KG1 (cell line): ENCODE measurements at regions not wholly inside any gene's neighbourhood (a gene's known extent, or its start where the extent isn't known, plus 50 kb on each side); places are given as distances from the start of the nearest gene placed in this dataset.
"Not testable (repeated sequence)": the region's sequence is repeated elsewhere in the genome, so short reads cannot be mapped to it uniquely, and the experiment has no call there.

Experiments used
- DNase-seq: peaks from one replicate; lab custom pipeline; 2025; lab: John Stamatoyannopoulos, UW

GRCh38 chr17:55909776-55910175, 158.9 kb downstream of the PCTP start:
- DNase-seq: no peak

GRCh38 chr17:55911186-55911585, 160.3 kb downstream of the PCTP start:
- DNase-seq: no peak

GRCh38 chr17:55925440-55925839, 174.6 kb downstream of the PCTP start:
- no peak for DNase-seq

- DNase-seq: no peak
These were observed 175.6 kb downstream of the PCTP start for GRCh38 chr17:55926276-55926990.

DNA sequence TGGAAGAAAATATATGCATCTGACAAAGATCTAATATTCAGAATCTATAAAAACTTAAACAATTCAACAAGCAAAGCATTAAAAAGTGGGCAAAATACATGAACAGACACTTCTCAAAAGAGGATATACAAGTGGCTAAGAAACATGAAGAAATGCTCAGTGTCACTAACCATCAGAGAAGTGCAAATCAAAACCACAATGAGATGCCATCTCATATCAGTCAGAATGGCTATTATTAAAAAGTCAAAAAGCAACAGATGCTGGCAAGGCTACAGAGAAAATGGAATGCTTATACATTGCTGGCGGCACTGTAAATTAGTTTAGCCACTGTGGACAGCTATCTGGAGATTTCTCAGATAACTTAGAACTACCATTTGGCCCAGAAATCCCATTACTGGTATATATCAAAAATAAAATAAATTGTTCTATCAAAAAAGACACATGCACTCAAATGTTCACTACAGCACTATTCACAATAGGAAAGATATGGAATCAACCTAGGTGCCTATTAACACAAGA, 179.5 kb downstream of the PCTP start:
- DNase-seq: no peak

DNA sequence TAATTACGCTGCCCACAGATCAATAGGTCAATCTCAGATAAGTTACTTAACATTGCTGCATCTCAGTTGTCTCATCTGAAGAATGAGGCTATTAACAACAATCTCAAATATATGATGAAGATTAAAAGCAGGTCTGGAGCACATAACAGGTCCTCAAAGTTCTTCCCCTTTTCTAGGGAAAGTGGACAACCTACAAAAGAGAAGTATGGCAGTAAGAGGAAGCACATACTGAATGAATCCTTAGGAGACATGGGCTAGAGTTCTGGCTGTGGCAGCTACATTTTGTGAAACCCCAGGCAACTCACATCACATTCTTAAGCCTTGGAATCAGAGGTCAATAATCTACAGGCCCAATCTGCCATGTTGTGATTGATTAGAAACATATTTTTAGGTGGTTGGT, 180.6 kb downstream of the PCTP start:
- peak; percentile 1 for DNase-seq

- DNase-seq: no peak
These were observed 182.1 kb downstream of the PCTP start for GRCh38 chr17:55932973-55933372.

- DNase-seq: not testable (repeated sequence)
These were observed 188.4 kb downstream of the PCTP start for GRCh38 chr17:55939181-55939810.

- DNase-seq: peak; percentile 12
These were observed 193.5 kb upstream of the ANKFN1 start for GRCh38 chr17:55959756-55960155.

DNA sequence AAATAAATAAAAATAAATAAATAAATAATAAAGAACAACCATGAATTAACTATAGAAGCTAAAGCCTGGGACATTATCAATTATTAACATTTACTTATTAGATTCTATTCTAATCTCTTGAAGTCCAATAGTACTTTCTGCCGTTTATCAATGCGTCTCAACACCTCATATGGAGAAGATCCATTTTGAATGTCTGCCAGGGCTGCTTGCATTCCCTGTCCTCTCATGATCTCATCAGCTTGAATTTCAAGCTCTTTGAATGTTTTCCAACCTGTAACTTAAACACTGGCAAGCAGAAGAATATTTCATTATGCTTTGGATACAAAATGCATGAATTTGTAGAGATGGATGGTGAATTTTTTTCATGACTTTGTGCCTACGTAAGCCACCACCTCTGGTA, 191.9 kb upstream of the ANKFN1 start:
- no peak for DNase-seq

GRCh38 chr17:55962951-55963401, 190.3 kb upstream of the ANKFN1 start:
- DNase-seq: no peak

DNA sequence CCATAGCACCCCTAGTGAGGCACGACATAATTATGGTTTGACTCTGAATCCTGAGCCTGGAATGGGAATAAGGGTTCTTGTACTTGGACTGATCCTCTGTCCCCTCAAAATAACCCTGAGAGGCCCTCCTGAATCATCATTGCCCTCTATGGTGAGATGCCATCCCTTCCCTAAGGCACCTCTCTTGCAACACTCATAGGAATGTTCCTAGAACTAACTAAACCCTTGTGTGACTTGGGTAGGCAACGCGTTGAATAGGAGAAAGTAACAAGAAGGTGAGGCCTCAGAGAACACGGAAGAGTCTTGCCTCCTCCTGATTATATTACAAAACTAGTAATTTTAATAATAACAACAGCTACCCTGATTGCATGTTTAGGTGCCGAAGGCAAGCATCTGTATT, 189.1 kb upstream of the ANKFN1 start:
- DNase-seq: no peak

DNA sequence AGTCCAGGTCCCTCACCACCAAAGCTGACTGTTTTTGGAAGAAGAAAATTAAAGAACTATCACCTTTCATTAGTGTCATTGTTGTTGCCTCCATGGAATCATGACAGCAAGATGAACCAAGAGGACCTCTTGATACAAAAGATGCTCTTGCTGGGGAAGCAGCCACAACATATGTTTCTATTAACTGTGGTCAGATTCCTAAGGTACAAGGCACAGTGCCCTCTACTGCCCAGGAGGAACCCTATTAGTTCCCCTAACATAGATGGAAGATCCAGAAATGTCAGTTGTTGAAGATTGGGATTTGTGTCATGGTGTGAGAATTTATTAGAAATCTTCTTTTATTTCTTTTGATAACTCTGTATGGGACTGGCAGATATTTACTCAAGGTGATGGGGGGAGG, 188.2 kb upstream of the ANKFN1 start:
- no peak for DNase-seq

DNA sequence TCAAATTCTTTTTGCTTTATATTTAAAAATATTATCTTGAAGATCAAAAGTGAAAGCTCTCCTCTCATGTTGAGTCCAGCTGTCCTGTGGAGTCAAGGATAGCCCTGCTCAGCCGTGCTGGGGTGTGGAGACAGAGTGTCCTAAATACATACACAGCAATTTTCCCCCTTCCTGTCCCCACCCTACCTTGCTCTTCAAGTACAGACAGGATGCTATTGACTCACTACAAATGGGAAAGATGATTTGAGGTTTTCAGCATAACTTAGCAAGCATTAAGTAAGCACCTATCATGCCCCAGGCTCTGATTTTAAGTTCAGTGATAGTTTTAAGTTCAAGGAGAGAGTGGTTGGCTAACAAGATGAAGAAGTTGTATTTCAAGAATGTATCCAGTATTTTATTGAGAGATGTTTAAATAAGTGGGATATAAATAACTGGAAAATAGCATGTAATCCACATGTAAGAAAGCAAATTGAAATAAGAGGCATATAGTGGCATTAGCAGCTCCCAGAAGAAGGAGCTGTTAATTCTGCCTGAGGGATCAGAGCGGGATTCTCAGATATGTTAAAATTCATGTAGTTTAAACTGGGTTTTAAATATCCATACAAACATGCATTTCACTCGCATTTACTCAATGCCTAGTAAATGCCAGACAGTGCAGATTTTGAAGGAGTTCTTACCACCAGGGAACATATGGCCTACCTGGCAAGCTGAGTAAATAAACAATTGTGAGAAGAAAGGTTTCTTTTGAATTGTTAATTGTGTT, 183.5 kb upstream of the ANKFN1 start:
- no peak for DNase-seq

DNA sequence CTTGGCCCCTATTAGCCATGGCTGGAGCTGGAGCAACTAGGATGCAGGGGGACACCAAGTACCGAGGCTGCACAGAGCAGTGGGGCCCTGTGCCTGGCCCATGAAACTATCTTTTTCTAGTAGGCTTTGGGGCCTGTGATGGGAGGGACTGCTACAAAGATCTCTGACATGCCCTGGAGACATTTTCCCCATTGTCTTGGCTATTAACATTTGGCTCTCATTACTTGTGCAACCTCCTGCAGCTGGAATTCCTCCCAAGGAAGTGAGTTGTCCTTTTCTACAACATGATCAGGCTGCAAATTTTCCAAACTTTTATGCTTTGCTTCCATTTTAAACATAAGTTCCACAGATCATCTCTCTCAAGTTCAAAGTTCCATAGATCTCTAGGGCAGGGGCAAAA, 174.7 kb upstream of the ANKFN1 start:
- DNase-seq: no peak

GRCh38 chr17:55983096-55983495, 170.2 kb upstream of the ANKFN1 start:
- no peak for DNase-seq

GRCh38 chr17:55986817-55987216, 166.5 kb upstream of the ANKFN1 start:
- DNase-seq: no peak

DNA sequence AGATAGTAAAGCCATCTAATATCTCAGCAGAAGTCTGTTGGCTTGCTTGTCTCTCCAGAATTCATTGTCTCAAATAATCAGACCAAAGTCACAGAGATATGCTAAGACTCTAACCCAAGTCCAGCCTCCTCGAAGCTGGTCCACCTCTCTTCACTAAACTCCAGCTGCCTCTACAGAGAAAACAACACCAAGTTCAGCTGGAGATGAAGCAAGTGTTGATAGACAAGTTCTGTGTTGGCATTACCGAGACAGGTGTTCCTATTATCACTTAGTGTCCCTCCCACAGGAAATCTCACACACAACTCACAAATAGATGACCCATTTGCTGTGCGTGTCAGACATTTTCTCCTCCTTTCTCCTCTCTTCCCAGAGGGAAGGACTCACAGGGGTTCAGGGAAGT, 164.4 kb upstream of the ANKFN1 start:
- no peak for DNase-seq

DNA sequence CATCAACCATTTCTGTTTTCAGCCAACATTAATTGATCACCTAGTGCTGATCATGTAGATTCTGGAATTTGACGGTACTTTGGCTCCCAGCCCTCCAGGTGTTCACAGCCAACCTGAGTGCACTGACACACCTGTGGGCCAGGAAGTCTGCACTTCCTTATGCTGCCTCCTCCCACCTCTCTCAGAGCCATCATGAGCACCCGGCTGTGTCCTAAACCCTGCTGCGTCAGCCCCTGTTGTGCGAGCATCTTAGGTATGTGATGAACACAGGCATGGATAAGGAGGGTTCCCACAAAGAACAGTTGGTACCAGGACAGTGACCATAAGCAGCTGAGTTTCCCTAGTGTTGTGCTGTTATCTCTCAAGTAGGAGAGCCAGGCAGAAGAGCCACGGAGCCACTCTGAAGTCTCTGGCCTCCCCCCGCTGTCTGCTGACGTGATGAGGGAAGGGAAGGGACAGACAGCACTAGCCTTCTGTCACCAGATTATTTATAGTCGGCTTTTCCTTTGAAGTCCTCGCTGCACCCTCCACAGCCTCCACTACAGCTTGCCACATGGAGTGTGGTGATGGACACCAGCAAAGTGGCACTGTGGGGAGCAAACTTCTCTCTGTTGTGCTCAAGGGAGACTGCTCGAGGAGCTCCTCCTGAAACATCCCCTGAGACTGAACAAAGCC, 162.8 kb upstream of the ANKFN1 start:
- no peak for DNase-seq

DNA sequence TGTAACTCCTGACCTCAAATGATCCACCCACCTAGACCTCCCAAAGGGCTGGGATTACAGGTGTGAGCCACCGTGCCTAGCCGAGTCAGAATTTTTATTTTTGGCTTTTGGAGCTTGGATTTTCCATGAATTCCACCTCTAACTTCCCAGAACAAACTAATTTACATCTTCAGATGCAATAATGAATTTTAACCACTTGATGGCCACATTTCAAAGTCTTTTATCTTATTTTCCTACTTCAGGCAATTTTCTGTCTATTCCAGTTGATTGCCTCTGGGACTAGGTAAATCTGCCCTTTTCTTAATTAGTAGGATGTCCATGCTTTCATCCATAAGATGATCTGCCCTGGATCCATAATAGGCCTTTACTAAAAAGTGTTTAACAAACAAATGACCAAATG, 156.4 kb upstream of the ANKFN1 start:
- no peak for DNase-seq

- no peak for DNase-seq
These were observed 152.9 kb upstream of the ANKFN1 start for GRCh38 chr17:56000411-56000810.

- DNase-seq: not testable (repeated sequence)
These were observed 150.6 kb upstream of the ANKFN1 start for GRCh38 chr17:56002656-56003055.
